ENCODE measurements at regions not wholly inside any gene's neighbourhood (a gene's known extent, or its start where the extent isn't known, plus 50 kb on each side); places are given as distances from the start of the nearest gene placed in this dataset.
A peak's percentile ranks its signal among the peaks of the same experiment; 100 is the strongest.
"Not testable (repeated sequence)": the region's sequence is repeated elsewhere in the genome, so short reads cannot be mapped to it uniquely, and the experiment has no call there.

DNA sequence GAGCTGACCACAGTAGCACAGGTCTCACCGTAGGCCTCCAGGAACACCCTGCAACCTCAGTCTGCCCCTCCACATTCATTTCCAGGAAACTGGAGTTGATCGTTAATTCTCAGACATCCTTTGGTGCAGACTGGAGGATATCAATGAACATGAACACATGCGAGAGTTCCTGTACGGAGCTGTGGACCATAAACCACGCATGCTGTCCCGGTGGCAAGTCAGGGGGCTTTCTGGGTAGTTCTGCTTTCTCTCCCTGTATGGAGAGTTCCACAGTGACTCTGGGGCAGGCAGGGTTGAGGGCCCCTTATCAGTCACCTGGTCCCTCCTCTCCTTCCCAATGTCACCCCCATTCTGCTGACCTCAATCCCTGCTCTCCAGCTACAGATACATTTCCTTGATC is 55.5 kb upstream of the URI1 start:
- TF ChIP-seq, protein P1, sequence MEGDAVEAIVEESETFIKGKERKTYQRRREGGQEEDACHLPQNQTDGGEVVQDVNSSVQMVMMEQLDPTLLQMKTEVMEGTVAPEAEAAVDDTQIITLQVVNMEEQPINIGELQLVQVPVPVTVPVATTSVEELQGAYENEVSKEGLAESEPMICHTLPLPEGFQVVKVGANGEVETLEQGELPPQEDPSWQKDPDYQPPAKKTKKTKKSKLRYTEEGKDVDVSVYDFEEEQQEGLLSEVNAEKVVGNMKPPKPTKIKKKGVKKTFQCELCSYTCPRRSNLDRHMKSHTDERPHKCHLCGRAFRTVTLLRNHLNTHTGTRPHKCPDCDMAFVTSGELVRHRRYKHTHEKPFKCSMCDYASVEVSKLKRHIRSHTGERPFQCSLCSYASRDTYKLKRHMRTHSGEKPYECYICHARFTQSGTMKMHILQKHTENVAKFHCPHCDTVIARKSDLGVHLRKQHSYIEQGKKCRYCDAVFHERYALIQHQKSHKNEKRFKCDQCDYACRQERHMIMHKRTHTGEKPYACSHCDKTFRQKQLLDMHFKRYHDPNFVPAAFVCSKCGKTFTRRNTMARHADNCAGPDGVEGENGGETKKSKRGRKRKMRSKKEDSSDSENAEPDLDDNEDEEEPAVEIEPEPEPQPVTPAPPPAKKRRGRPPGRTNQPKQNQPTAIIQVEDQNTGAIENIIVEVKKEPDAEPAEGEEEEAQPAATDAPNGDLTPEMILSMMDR (IDR thresholded peaks at IDR 0.05; ENCODE audit: low read depth, low read length): no peak
- no peaks in the 10 kb centered on the region for H3K4me1 ChIP-seq (ENCODE audit: low read depth)
- no peak for DNase-seq (ENCODE audit: low read depth in 1 of 2, low spot score in 1 of 2)
- no peak overlapping the region for H3K27ac ChIP-seq
- H3K36me3 ChIP-seq: no peaks in the 10 kb centered on the region
- H3K4me3 ChIP-seq: no peak overlapping the region
- H3K9me3 ChIP-seq (ENCODE audit: low read depth): no peaks in the 10 kb centered on the region
- no peaks in the 10 kb centered on the region for H3K27me3 ChIP-seq

DNA sequence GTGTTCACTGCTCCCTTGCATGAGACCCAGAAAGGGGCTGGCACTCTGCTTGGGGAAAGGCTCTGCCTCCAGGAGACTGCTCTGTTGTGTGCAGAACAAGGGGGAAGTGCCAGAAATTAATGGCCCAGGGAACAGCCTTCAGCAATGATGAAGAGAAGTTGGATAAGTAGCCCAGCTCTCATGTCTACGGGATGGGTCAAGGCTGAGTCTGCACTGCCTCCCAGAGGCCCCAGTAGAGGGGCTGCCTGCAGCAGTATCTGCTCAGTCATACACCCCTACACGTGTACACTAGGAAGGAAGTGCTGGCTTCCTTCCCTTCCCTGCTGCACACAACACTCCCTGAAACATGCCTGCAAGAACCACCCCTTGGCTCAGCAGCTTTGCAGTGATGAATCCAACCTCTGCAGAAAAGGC is 54.6 kb upstream of the URI1 start:
- Histone ChIP-seq H3K4me1 (ENCODE audit: low read depth) (no peaks in the 10 kb centered on the region), H3K27ac (no peak overlapping the region), H3K4me3 (no peak overlapping the region), H3K9me3 (ENCODE audit: low read depth) (no peaks in the 10 kb centered on the region), H3K36me3 (no peaks in the 10 kb centered on the region), H3K27me3 (no peaks in the 10 kb centered on the region)
- TF ChIP-seq, protein P1 (IDR thresholded peaks at IDR 0.05; ENCODE audit: low read depth, low read length): no peak
- DNase-seq (ENCODE audit: low read depth in 1 of 2, low spot score in 1 of 2): peak in 1 of 2 donors; percentile 39

DNA sequence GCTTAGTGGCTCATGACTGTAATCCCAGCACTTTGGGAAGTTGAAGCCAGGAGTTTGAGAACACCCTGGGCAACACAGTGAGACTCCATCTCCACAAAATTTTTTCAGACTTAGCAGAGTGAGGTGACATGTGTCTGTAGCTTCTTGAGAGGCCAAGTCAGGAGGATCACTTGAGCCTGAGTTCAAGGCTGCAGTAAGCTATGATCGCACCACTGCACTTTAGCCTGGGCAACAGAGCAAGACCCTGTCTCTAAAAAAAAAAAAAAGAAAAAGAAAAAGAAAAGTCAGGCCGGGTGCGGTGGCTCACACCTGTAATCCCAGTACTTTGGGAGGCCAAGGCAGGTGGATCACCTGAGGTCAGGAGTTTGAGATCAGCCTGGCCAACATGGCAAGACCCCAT is 54.0 kb upstream of the URI1 start:
- H3K36me3 ChIP-seq; H3K4me1 ChIP-seq (ENCODE audit: low read depth); H3K27ac ChIP-seq; H3K9me3 ChIP-seq (ENCODE audit: low read depth); H3K4me3 ChIP-seq; H3K27me3 ChIP-seq; DNase-seq (ENCODE audit: low read depth in 1 of 2, low spot score in 1 of 2): not testable (repeated sequence)

DNA sequence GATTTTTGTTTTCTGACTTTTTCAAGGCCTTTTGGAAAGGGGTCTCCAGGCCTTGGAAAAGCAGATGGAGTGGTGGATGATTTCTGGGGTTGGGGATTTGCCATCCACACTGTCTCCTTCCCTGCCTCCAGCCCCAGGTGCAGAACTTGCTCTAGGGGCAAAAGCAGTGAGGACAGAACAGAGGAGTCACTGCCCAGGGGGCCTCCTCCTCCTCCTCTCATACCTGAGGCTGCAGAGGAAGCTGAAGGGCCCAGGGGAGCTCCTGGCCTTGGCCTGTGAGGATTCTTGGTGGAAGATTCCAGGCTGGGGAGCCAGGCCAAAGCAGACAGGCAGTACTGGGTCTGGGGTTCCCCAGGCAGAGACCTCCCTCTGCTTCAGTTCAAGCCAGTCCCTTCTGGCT is 52.3 kb upstream of the URI1 start:
- Histone ChIP-seq H3K27ac (no peak overlapping the region), H3K36me3 (no peaks in the 10 kb centered on the region), H3K4me1 (ENCODE audit: low read depth) (no peaks in the 10 kb centered on the region), H3K27me3 (no peaks in the 10 kb centered on the region), H3K9me3 (ENCODE audit: low read depth) (no peaks in the 10 kb centered on the region), H3K4me3 (no peak overlapping the region)
- no peak for DNase-seq (ENCODE audit: low read depth in 1 of 2, low spot score in 1 of 2)
- TF ChIP-seq, protein P1 (IDR thresholded peaks at IDR 0.05; ENCODE audit: low read depth, low read length): no peak

DNA sequence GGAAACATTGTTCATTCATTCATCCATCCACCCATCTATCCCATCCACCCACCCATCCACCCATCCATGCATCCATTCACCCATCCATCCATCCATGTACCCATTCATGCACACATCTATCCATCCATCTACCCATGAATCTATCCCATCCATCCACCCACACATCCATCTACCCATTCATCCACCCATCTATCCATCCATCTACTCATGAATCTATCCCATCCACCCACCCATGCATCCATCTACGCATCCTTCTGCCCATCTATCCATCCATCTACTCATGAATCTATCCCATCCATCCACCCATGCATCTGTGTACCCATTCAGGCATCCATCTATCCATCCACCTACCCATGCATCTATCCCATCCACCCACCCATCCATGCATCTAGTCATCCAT is 51.6 kb upstream of the URI1 start:
- no peak for DNase-seq (ENCODE audit: low read depth in 1 of 2, low spot score in 1 of 2)
- TF ChIP-seq, protein P1 (IDR thresholded peaks at IDR 0.05; ENCODE audit: low read depth, low read length): no peak
- Histone ChIP-seq H3K27me3 (no peaks in the 10 kb centered on the region), H3K9me3 (ENCODE audit: low read depth) (no peaks in the 10 kb centered on the region), H3K36me3 (no peaks in the 10 kb centered on the region), H3K4me3 (no peak overlapping the region), H3K27ac (no peak overlapping the region), H3K4me1 (ENCODE audit: low read depth) (no peaks in the 10 kb centered on the region)

Measured in cardiac muscle cell (in vitro differentiated cells and primary cell).